Panc1 (cell line): ENCODE measurements at regions not wholly inside any gene's neighbourhood (a gene's known extent, or its start where the extent isn't known, plus 50 kb on each side); places are given as distances from the start of the nearest gene placed in this dataset.
A peak's percentile ranks its signal among the peaks of the same experiment; 100 is the strongest.

Source experiments
- ATAC-seq: fragments of 200-7000 bp; cut with Tn5 transposase; 2 replicates; pipeline ENCODE4 v1.9.1; 2020; ENCODE audit warnings: mild to moderate bottlenecking, moderate library complexity
- BruUV-seq: library from RNA; stranded (reverse); fragments of 400-500 nt; replicated peaks from 2 replicates; lab custom pipeline; 2021; lab: Mats Ljungman, UMichigan
- CTCF ChIA-PET: fragments of 300-600 bp; sonication (Branson Sonifier 250); formaldehyde crosslinking; loops from one replicate; lab custom pipeline; 2022; ENCODE audit warnings: antibody characterized with exemption; lab: Charles Lee
- POLR2A ChIA-PET: fragments of 300-600 bp; sonication (Branson Sonifier 250); formaldehyde crosslinking; loops from one replicate; lab custom pipeline; 2022; ENCODE audit warnings: antibody characterized with exemption; lab: Charles Lee
- DNase-seq: peaks from one replicate; pipeline ENCODE4 v3.0.0-alpha.2; 2010; ENCODE audit warnings: low read depth, low spot score
- H3K27ac ChIP-seq: 2 replicates; pipeline ENCODE4 v1.5.1; 2011; ENCODE audit warnings: mild to moderate bottlenecking, low read length, inconsistent platforms
- H3K27me3 ChIP-seq: fragments of 200-500 bp; sonication (Bioruptor generic); 2 replicates; pipeline ENCODE4 v1.6.0; 2014; ENCODE audit warnings: low read length, inconsistent platforms; ENCODE audit not compliant: control insufficient read depth, insufficient read depth
- H3K36me3 ChIP-seq: fragments of 200-500 bp; sonication (Bioruptor generic); 2 replicates; pipeline ENCODE4 v1.5.1; 2014; ENCODE audit warnings: inconsistent platforms, mild to moderate bottlenecking, low read length, moderate library complexity; ENCODE audit not compliant: control insufficient read depth, insufficient read depth
- H3K4me1 ChIP-seq: 2 replicates; pipeline ENCODE4 v1.5.1; 2011; ENCODE audit warnings: inconsistent platforms, mild to moderate bottlenecking, low read length, moderate library complexity; ENCODE audit not compliant: control insufficient read depth, insufficient read depth
- H3K4me3 ChIP-seq, 2 experiments: 2 replicates each; pipeline ENCODE4 v1.5.1; 2011 to 2012; ENCODE audit warnings: low read depth in 2 of 2, low read length in 2 of 2, mild to moderate bottlenecking in 2 of 2, inconsistent platforms in 1 of 2, moderate library complexity in 1 of 2
- H3K9me3 ChIP-seq: fragments of 200-500 bp; sonication (Bioruptor generic); 2 replicates; pipeline ENCODE4 v1.5.1; 2014; ENCODE audit warnings: low read depth, mild to moderate bottlenecking, inconsistent platforms, low read length, moderate library complexity; ENCODE audit not compliant: control insufficient read depth, insufficient read depth
- CTCF ChIP-seq: fragments of 450-650 bp; IDR thresholded peaks from 2 replicates; pipeline ENCODE4 v1.5.1; 2017; ENCODE audit warnings: mild to moderate bottlenecking
- POLR2AphosphoS5 ChIP-seq: IDR thresholded peaks from 2 replicates; pipeline ENCODE4 v1.6.1; 2012; ENCODE audit warnings: mild to moderate bottlenecking, low read depth, low read length, moderate library complexity
- REST ChIP-seq, 2 experiments: IDR thresholded peaks; 2 replicates each; pipeline ENCODE4 v1.6.1; 2011 to 2012; ENCODE audit warnings: low read depth in 2 of 2, control low read depth in 1 of 2, low read length in 1 of 2, mild to moderate bottlenecking in 1 of 2, moderate library complexity in 1 of 2; ENCODE audit not compliant: insufficient read depth in 1 of 2
- SIN3A ChIP-seq: IDR thresholded peaks from 2 replicates; pipeline ENCODE4 v1.6.1; 2012; ENCODE audit warnings: low read depth, mild to moderate bottlenecking, low read length, moderate library complexity, borderline replicate concordance; ENCODE audit not compliant: insufficient read depth
- TCF7L2 ChIP-seq: IDR thresholded peaks from 2 replicates; pipeline ENCODE4 v1.6.1; 2011; ENCODE audit warnings: mild to moderate bottlenecking, low read depth, low read length, inconsistent platforms
- in situ Hi-C: cut with HindIII; loops from 2 replicates; pipeline ENCODE4 v1.10.0; 2016; ENCODE audit warnings: low sequenced_read_pairs, low pct_unique_long_range_greater_than_20kb
- intact Hi-C: fragments of 100-400 bp; cut with micrococcal nuclease; formaldehyde crosslinking; loops from one replicate; pipeline ENCODE4 v1.10.0; 2022; ENCODE audit not compliant: unreplicated experiment

GRCh38 chr3:187518207-187518606, 150.0 kb downstream of the RTP4 start:
- CTCF ChIA-PET, result interaction anchor here (0.6 kb wide), 1 partner anchor 96 kb away, joined by 4 read pairs; no protein-coding TSS in a partner anchor
- H3K27me3 ChIP-seq, result no peaks in the 10 kb centered on the region
- H3K27ac ChIP-seq, result no peak overlapping the region
- H3K4me1 ChIP-seq, result no peaks in the 10 kb centered on the region
- POLR2A ChIA-PET, result no interaction called here
- no peaks in the 10 kb centered on the region for H3K36me3 ChIP-seq
- TF ChIP-seq POLR2AphosphoS5, result no peak
- no peak for TF ChIP-seq TCF7L2
- no peak for TF ChIP-seq SIN3A
- no peak overlapping the region for H3K4me3 ChIP-seq
- DNase-seq (no peak), ATAC-seq (no peak)
- BruUV-seq, result no TSS peak
- in situ Hi-C loops (no loop called here), intact Hi-C loops (no loop called here)
- H3K9me3 ChIP-seq, result no peaks in the 10 kb centered on the region

- H3K4me1 ChIP-seq, result no peaks in the 10 kb centered on the region
- in situ Hi-C loops (no loop called here), intact Hi-C loops (no loop called here)
- ChIA-PET POLR2A (no interaction called here), CTCF (no interaction called here)
- H3K9me3 ChIP-seq, result no peaks in the 10 kb centered on the region
- ATAC-seq (no peak), DNase-seq (no peak)
- no TSS peak for BruUV-seq
- no peak for TF ChIP-seq SIN3A
- TF ChIP-seq REST (IDR thresholded peaks at IDR 0.05; ENCODE audit: insufficient read depth in 1 of 2, low read depth in 2 of 2, low read length in 1 of 2), result no peak
- TF ChIP-seq CTCF, result no peak
- no peak for TF ChIP-seq POLR2AphosphoS5
- TF ChIP-seq TCF7L2, result no peak
- no peak overlapping the region for H3K4me3 ChIP-seq
- H3K36me3 ChIP-seq, result no peaks in the 10 kb centered on the region
- no peak overlapping the region for H3K27ac ChIP-seq
- no peaks in the 10 kb centered on the region for H3K27me3 ChIP-seq
Observed at GRCh38 chr3:187516446-187517185, 148.4 kb downstream of the RTP4 start.

- POLR2A ChIA-PET, result no interaction called here
- ATAC-seq (no peak), DNase-seq (no peak)
- in situ Hi-C loops (no loop called here), intact Hi-C loops (no loop called here)
- no peak overlapping the region for H3K4me3 ChIP-seq
- CTCF ChIA-PET, result no interaction called here
- no peaks in the 10 kb centered on the region for H3K36me3 ChIP-seq
- H3K27ac ChIP-seq, result peak overlapping the region; percentile 35; the same call in 1 of the 2 replicates
- H3K9me3 ChIP-seq, result no peaks in the 10 kb centered on the region
- BruUV-seq, result no TSS peak
- TF ChIP-seq SIN3A, result no peak
- no peak for TF ChIP-seq POLR2AphosphoS5
- no peak for TF ChIP-seq CTCF
- TF ChIP-seq REST (IDR thresholded peaks at IDR 0.05; ENCODE audit: insufficient read depth in 1 of 2, low read depth in 2 of 2, low read length in 1 of 2), result no peak
- TF ChIP-seq TCF7L2, result peak; percentile 64
- H3K27me3 ChIP-seq, result no peaks in the 10 kb centered on the region
- H3K4me1 ChIP-seq, result no peaks in the 10 kb centered on the region
Observed at GRCh38 chr3:187507905-187508304, 139.7 kb downstream of the RTP4 start.
